IPS-NIHi7 (cell line): ENCODE measurements at regions not wholly inside any gene's neighbourhood (a gene's known extent, or its start where the extent isn't known, plus 50 kb on each side); places are given as distances from the start of the nearest gene placed in this dataset.
A peak's percentile ranks its signal among the peaks of the same experiment; 100 is the strongest.

ENCODE experiments used
- DNase-seq: peaks from one replicate; pipeline ENCODE4 v3.0.0; 2012; ENCODE audit warnings: mixed read lengths; ENCODE audit errors: extremely low spot score

GRCh38 chr22:48802576-48802975, 1025.1 kb downstream of the BRD1 start:
- DNase-seq: no peak

GRCh38 chr22:48800886-48801607, 1026.6 kb downstream of the BRD1 start:
- DNase-seq: no peak

- DNase-seq: no peak
Measured at GRCh38 chr22:48800036-48800885, 1027.4 kb downstream of the BRD1 start.

GRCh38 chr22:48799227-48799970, 1028.3 kb downstream of the BRD1 start:
- DNase-seq: no peak

- DNase-seq: no peak
Measured at GRCh38 chr22:48798281-48799226, 1029.1 kb downstream of the BRD1 start.

- no peak for DNase-seq
Measured at GRCh38 chr22:48797731-48798130, 1029.9 kb downstream of the BRD1 start.

- DNase-seq: peak; percentile 64
Measured at GRCh38 chr22:48796310-48797015, 1031.2 kb downstream of the BRD1 start.

- no peak for DNase-seq
Measured at GRCh38 chr22:48795664-48796063, 1032.0 kb downstream of the BRD1 start.

- no peak for DNase-seq
Measured at GRCh38 chr22:48794906-48795305, 1032.8 kb downstream of the BRD1 start.

- DNase-seq: no peak
Measured at GRCh38 chr22:48793949-48794348, 1033.7 kb downstream of the BRD1 start.

GRCh38 chr22:48786679-48786996, 1041.0 kb downstream of the BRD1 start:
- DNase-seq: no peak

GRCh38 chr22:48785792-48786678, 1041.6 kb downstream of the BRD1 start:
- peak; percentile 10 for DNase-seq

GRCh38 chr22:48784701-48785503, 1042.8 kb downstream of the BRD1 start:
- no peak for DNase-seq

- no peak for DNase-seq
Measured at GRCh38 chr22:48783821-48784266, 1043.8 kb downstream of the BRD1 start.

GRCh38 chr22:48782811-48783511, 1044.7 kb downstream of the BRD1 start:
- peak; percentile 81 for DNase-seq

- DNase-seq: no peak
Measured at GRCh38 chr22:48782326-48782725, 1045.3 kb downstream of the BRD1 start.

GRCh38 chr22:48781868-48782267, 1045.8 kb downstream of the BRD1 start:
- no peak for DNase-seq

- no peak for DNase-seq
Measured at GRCh38 chr22:48781391-48781790, 1046.3 kb downstream of the BRD1 start.
